Activated T-cell treated with anti-CD3 and anti-CD28 coated beads for 4 hours (primary cell): ENCODE measurements at regions not wholly inside any gene's neighbourhood (a gene's known extent, or its start where the extent isn't known, plus 50 kb on each side); places are given as distances from the start of the nearest gene placed in this dataset.

Experiments
- DNase-seq: peaks from one replicate; pipeline ENCODE4 v3.0.0-alpha.2; 2020

DNA sequence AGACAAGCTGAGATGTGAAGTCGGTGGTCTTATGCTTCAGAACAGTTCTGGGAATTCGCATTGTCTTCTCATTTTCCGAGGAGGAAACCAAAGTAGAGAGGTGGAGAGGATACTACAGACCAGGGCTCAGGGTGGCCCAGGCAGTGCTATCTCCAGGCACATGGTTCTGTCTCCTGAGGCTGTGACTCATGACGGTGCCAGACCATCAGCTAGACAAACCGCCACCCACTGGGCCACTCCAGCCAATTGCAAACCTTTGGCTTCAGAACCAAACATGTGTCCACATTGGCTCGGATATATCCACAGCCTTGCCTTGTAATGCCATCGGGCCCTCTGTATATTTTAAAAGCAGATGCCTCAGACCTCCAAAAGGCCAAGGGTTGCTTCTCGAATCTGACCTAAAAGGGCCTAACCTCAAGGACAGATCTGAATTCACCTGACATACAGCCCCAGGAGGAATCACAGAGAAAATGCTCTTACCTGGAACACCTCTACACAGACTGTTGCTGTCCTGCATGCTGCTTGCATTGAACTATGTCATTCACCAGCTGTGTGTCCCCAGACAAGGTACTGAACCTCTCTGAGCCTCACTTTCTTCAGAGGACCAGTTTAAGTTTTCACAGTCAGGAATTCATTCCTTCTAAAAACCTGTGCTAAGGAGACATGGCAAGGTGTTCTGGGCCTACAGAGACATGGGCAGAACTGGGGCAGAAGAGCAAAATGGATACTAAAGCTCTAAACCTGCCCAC is 224.9 kb upstream of the JUN start:
- no peak for DNase-seq

DNA sequence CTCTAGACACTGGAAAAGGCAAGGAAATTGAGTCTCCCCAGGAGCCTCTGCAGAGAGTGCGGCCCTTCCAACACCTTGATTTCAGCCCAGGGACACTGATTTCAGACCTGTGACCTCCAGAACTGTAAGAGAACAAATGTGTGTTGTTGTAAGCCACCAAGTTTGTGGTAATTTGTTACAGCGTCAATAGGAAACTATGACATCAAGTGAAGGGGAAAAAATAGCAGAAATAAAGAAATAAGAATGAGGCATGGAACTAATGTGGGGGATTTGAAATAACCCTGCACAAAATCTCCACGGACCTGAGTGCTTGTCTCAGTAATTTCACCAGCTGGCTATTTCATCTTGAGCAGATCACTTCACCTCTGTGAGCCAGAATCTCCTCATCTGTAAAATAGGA is 227.8 kb upstream of the JUN start:
- DNase-seq, result no peak

DNA sequence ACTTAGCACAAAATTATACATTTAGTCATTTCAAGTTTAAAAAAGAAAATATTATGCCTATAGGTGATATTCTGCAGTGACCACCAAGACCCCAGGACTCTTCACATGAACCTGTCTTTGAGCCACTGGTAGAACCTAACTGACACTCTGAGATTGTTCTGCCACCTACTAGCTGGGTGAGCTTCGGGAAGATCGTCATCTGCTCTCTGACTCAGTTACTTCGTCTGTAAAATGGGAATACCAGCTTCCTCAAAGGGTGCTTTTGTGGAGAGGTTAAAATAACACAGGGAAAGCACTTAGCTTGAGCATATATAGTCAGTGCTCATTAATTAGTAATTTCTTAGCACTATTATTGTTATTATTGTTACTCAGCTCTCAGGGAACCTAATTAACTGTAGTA is 228.5 kb upstream of the JUN start:
- no peak for DNase-seq

DNA sequence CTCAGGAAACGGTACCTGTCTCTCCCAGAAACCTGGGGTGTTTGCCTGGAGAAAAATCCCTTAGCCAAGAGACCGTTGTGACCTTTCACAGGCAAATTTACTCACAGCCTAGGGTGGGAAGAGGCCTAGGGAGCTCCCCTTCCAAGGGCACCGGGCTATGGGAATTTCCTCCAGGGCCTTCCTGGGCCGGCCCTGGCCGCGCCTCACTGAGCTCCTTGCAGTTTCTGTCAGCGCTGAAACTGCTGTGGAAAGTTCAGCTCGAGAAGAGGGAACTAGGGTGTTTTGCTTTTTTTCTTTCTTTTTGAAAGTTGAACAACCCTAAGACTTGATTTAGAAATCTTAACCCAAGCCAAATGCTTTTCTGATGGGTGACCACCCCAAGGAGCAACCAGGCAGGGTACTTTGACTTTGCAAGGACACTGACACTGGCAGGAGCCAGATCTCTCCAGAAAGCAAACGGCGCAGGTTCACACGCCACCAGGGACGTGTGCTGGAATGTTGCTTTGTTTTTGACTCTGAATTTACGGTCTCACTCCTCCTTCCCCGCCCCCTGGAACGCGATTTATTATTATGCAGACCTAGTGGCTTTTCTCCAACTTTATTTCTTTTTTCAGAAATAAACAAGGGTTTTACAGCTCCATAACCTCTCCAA is 229.6 kb upstream of the JUN start:
- no peak for DNase-seq

- DNase-seq, result no peak
Observed at GRCh38 chr1:59013928-59014279, 230.1 kb upstream of the JUN start.

GRCh38 chr1:59014827-59015226 is 231.0 kb upstream of the JUN start:
- no peak for DNase-seq

DNA sequence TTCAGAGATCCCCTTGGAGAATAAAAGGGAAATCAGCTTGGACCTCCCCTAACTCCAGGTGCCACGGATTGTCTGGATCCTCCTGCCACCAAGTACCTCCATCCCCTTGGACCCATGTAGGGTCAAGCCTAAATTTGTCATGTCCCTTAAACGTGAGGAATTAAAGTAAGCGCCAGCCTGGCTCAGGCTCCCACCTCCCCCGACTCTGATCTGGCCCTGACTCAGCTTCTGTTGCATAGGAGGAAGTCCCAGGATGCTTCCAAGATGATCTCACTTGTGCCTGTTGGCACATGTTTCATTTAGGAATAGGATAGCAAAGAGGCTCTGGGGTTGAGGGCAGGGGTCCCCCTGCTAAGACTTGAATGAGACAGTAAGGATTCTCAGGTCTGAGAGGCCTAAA is 231.9 kb upstream of the JUN start:
- no peak for DNase-seq

GRCh38 chr1:59016390-59016789 is 232.5 kb upstream of the JUN start:
- no peak for DNase-seq

- DNase-seq, result no peak
Observed at GRCh38 chr1:59017501-59018231, 233.8 kb upstream of the JUN start.

DNA sequence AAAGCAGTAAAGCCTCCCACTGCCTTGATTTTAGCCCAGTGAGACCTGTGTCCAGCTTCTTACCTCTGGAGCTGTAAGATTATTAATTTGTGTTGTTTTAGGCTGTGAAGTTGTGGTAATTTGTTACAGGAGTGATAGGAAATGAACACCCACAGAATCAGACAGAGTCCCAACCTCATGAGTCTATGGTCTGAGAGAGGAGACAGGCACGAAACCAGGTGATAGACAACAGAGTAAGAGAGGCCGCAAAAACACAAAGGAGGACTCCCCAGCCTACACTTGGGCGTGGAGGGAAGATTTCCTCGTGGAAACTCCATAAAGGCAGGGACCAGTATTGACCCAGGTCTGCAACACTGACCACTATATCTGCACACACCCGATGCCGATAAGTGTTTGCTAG is 234.6 kb upstream of the JUN start:
- no peak for DNase-seq

DNA sequence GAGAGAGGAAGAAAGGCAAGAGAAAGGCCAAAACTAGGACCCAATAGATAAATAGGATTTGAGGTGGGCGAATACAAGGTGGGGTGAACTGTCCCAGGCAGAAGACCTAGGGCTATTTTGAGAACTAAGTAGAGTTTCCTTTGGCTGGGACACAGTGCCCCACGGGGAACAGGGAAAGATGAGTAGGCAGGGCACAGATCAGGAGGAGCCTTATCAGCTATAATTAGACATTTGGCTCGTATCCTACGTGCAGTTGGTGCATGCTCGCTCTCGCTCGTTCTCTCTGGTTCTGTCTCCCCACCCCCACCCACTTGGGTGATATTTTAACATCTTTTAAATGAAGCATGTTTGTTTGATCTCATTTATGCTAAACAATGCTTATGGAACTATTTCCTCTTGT is 235.0 kb upstream of the JUN start:
- DNase-seq, result no peak

DNA sequence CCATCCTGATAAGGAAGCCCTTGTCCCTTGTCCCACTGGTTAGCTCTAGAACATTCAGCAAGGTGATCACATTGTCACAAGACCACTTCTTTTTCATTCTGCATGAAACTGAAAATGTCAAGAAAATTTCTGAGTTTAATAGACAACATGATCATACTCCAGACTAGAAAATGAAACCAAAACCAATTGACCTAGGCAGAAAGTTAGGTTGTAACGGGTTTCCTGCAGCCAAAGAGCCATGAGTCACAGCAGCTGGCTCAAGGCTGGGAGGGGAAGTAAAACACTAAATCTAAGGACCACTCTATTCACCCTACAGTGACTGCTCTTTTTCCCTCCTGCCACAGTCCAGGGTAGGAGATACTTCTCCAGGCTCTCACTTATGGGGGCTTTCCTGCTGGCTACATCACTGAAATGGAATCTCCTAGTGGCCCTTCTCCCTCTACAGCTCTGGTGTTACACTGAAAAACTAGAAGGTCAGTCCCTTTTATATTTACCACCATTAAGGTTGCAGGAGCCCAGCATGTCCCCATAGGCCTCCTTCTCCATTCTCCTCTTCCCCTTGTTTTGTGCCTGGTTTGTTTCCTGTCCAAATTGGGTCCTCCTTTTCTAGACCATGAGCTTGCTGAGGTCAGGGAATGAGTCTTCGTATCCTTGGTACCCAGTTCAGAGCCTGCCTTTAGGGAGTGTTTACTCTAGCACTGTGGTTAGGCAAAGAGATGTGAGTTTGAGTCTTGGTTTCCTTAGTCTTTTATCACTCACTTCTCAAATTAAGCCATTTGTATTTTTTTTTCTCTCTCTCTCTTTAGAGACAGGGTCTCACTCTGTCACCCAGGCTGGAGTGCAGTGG is 236.5 kb upstream of the JUN start:
- peak; percentile 20 for DNase-seq

DNA sequence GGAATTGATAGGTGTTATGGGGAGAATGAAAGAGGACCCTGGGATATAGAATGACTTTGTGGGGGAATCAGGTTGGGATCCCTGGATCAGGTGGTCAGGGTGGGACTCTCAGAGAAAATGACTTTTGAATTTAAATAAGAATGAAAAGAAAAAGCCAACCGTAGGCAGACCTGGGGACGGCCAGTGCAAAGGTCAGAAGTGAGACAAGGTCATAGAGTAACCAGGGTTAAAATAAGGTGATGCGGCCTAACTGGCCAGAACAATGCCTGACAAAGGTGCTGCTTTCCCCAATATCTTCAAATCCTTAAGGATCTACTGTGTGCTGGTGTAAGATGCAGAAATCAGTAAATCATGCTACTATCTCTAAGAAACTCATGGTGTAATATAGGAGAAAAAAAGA is 238.4 kb upstream of the JUN start:
- DNase-seq, result no peak

GRCh38 chr1:59022799-59023198 is 239.0 kb upstream of the JUN start:
- DNase-seq, result no peak

DNA sequence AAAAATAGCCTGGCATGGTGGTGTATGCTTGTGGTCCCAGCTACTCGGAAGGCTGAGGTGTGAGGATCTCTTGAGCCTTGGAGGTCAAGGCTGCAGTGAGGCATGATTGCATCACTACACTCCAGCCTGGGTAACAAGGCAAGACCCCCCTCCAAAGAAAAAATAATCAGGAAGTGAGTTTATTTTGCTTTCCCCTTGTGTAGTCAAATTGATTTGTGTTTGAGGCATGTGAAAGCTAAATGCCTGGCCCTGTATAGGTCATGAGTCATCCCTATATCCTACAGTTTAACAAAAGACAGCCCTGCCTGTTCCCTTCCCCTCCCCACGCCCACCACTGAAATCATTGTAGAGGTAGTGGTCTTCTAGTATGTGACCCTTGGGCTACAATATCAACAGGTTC is 241.4 kb upstream of the JUN start:
- no peak for DNase-seq

GRCh38 chr1:59025898-59026426 is 242.1 kb upstream of the JUN start:
- DNase-seq, result no peak

DNA sequence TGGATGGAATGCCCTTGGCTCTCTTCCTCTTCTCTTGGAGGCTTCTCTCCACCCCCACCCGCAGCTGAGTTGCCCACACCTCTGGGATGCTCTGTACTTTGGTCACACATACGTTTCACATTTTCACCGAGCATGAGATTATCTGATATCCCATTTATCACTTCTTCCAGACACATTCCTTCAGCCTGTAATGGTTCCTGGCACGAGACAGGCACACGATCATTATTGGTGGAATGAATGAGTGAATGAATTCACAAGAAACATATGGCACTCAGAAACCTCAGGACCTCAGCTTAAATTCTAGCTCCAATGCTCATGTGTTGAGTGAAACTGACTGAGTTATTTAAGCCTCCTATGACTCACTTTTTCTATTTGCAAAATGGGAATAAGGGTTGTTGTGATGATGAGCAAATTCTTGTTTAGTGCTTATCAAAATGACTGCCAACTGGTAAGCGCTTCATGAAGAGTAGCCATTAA is 242.7 kb upstream of the JUN start:
- no peak for DNase-seq

DNA sequence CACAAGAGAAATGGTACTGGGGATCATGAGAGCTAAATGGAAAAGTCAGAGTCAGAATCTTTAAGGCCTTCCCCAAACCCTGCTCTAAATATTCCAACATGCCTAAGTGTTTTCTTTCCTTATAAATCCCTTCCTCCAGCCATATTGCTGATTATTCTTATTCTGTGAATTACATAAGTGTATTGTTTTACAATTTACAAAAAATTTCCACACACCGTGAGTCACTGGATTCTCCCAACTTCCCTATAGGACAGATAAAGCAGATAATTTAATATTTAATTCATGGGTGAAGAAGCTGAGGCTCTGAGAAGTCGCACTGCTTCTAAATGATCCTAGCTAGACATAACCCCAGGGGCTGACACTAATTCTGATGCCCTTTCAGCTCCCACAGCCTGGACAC is 243.3 kb upstream of the JUN start:
- DNase-seq, result no peak

- DNase-seq, result no peak
Observed at GRCh38 chr1:59028048-59028447, 244.2 kb upstream of the JUN start.

GRCh38 chr1:59029411-59030167 is 245.7 kb upstream of the JUN start:
- DNase-seq, result no peak

DNA sequence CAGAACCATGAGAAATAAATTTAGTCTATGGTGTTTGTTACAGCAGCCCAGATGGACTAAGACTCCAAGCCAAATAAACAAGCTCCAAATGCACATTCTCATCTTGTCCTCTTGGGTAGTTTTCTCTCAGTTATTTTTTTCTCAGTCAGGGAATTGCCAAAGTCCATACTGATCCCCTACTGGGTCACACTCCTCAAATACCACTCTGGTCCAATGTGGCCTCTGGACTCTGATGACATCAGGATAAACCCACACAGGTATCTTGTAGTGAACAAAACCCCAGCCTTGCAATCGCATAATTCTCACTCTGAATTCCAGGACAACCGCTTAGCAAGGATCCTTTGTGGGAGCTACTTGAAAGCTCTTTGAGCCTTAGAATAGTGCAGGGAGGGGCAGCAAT is 248.4 kb upstream of the JUN start:
- DNase-seq, result no peak

DNA sequence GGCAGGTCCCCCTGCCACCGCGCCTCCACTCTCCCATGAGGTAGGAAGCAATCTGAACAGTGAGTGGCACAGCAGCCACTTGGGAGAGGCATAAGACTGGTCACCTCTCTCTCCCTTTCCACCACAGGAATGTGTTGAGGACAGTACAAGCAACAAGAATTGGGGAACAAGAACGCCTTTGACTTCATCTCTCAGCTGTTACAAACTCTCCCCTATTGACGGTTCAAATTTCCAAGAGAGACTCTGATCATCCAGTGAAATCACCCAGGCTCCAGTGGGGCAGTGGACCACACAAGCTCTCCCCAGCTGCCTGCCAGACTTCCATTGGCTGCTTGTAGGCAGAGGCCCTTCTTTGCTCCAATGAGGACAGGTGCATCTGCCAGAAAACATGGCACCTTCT is 249.9 kb upstream of the JUN start:
- DNase-seq, result no peak
